ENCODE measurements at regions not wholly inside any gene's neighbourhood (a gene's known extent, or its start where the extent isn't known, plus 50 kb on each side); places are given as distances from the start of the nearest gene placed in this dataset.

DNA sequence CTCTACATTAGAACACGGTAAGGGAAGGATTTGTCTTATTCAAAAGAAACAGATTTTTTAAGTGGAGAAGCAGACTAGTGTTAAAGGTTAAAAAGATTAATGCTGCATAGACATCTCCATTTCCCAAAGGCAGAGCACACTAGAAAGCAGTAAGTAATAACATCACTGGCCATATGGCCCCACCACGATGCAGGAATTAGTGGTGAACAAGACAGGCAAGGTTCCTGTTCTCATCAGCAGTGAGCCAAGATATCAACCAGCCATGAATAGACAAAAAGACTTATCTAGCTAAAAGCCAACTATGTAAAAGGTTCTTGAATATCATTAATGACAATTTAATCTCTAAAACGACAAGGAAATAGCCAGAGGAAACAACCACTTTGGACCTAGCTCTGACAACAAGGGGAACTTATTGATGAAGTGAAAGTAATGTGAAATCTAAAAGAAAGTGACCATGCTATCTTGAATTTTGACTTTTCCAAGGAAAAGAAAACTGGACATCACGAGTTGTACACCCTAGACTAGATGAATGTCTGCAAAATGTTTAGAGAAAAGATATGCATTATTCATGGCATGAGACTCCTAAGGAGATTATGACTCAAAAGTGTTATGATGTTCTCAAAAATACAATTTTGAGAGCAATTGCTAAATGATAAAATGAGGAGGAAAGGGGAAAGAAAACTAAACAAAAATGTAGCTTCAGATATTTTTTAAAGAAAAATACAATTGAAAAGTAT lies 157.9 kb upstream of the STXBP5 start:
- no peak for DNase-seq

DNA sequence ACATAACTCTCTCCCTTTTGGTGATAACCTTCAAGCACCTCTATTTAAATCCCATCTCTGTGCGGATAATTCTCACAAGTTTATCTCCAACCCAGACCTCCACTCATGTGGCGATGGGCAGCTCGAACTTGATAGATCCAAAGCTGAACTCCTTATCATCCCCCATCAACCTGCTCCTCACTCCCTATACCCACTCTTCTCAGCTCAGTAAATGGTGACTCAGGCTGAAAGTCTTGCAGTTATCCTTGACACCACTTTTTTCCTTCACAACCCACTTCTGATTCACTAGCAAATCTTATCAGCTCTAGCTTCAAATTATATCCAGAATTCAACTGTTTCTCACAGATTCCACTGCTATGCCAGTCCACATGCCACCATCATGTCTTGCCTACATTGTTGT lies 155.3 kb upstream of the STXBP5 start:
- DNase-seq, result no peak

DNA sequence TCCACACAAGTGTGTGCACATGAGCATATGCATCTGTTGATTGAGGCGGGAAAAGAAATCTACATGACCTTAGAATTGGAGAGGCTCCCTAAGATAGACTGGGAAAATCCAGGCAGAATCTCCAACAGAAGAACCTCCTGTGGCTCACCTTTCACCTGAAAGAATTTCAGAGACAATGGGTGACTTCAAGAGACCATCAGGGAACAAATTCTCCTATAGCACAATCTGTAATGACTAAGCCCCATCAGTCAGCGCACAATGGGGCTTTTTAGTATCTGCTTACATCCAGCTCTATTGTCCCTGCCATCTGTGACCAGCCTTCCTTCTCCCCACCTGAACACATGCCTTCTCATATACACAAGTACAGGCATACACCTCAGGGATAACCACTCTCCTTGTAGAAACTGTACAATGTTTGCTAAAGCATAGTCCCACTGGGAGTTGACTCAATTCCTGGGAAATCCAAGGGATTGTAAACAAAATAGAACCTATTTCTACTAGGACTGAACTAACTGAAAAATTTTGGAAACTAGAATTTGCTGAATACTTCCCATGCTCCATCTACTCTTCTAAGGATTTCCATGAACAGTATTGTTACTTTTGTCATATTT lies 150.8 kb upstream of the STXBP5 start:
- DNase-seq, result no peak

DNA sequence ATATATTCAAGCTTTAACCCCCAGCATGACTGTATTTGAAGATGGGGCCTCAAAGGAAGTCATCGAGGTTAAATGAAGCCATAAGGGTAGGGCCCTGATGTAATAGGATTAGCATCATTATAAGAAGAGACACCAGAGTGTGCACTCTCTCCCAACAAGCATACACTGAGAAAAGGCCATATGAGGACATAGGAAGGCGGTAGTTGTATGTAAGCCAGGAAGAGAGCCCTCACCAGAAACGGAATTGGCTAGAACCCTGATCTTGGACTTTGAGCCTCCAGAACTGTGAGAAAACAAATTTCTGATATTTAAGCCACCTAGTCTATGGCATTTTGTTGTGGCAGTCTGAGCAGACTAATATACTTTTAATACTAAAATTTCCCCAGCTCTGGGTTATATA lies 150.1 kb upstream of the STXBP5 start:
- DNase-seq, result no peak

DNA sequence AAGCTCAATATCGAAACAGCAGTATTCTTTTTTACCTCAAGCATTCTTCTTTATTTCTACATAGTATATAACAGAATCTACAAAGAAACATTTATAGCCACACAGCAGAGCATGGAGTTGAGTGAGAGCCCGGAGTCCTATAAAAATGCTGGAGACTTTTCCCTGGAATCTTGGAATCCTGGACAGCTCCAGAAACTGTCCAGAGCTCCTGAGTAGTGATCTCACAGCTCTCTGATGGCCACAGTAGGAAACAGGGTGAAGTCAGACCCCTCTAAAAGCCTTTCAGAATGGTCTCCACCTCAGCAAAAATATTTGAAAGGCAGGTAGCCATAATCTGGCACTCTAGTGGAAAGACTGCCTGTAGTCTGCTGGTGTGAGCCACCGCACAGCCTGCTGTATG lies 149.3 kb upstream of the STXBP5 start:
- no peak for DNase-seq

DNA sequence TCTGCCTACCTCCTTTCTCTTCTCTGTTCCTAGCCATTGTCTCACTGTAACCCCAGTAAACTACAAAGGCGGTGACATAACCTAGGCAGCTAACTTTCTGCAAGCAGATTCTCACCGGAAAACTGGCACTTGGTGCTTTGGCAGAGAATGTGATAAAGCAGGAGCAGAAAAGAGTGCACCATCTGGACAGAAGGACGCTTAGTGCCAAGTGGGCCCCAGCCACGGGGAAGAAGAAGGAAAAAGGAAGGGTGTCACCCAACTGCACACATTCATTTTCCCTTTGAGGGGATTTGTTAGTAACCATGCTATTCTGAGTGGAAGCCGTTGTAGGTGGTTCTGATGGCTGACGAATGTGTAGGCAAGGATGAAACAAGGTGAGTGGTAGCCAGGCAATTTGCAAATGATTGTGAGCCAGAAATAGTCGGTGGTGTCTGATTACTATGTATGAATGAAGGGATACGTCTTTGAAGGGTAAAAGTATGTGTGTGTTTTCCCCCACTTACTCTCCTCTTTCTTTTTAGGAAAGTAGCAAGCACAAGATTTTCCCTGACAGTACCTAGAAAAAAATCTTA lies 148.3 kb upstream of the STXBP5 start:
- no peak for DNase-seq

DNA sequence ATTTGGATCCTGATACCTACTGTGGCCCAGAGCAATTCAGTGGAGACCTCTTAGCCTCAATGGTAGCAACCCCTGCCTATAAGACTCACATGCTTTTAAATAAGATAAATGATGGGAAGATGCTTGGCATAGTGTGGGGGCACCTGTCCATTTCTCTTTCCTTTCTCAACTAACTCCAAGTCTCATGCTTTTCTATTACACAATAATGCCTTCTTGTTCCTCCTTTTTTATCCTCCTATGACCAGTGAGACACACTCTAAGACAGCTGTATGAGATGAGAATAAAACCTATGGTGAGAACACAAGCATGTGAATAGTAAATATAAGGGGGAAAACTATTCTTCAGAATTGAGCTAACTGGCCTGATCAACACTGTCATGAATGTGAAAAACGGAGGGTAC lies 147.0 kb upstream of the STXBP5 start:
- no peak for DNase-seq

DNA sequence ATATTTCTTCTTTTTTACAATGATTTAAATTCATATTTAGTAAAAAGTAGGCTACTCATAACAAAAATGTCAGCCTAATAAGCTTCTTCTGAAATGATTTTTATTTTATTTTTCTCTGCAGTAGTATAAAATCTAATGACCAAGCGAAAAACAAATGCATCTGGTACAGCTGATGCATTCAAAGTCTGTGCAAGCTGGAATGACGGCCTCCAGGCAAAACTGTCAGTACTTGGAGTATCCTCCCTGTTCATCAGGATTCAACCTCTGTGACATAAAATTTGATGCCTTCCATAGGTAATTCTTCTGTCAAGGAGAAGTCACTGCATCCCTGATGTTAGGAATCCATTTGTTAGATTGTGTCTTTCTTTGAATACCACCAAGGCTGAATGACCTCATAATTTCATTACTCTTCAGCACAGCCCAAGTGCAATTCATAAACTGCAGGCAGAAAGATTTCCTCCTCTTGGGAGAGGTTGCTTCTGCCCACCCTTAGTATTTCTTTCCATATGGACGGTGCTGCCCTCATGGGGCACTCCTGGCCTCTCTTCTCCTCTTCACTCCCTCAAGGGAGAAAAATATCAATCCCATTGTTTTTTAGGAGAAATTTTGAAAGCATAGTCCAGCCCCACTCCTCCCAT lies 146.4 kb upstream of the STXBP5 start:
- no peak for DNase-seq

DNA sequence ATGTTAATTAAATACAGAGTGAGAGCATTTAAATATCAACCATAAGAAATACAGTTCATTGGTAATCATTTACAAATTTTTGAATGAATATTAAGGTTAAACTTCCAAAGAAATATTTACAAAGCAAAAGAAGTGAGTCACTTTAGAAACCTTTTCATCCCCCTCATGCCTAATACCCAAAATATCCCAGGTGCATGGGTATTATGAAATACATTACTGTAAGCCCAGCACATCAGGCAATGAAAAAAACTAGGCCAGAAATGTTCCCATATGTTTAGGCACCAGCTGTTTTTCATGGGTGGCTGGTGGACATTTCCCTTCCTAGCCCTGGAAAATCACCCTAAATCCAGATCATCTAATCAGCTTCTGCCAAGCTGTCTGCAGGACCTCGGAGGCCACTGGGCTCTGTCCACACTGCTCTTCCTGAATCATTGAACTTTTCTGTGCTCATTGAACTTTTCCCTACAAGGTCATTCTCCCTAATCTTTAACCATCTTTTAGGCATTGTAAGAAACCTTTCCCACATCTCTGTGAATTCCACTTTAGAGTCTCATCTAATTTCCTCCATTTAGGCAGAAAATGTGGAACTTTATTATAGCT lies 145.3 kb upstream of the STXBP5 start:
- no peak for DNase-seq

DNA sequence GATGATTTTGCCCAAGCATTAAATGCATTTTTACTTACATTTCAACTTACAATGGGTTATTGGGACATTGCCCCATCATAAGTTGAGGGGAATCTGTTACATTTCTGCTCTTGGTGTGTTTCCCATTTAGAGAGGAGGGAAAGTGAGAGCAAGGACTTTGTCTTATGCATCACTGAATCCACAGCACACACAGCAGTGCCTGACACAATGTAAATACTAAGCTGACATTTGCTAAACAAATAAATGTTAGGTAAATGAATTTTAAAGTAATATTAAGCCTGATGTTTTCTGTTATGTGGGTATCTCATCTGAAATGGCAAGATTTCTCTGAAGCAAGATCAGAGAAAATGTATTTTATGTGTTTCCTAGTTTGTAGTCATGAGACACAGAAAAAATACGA lies 143.6 kb upstream of the STXBP5 start:
- DNase-seq, result no peak

DNA sequence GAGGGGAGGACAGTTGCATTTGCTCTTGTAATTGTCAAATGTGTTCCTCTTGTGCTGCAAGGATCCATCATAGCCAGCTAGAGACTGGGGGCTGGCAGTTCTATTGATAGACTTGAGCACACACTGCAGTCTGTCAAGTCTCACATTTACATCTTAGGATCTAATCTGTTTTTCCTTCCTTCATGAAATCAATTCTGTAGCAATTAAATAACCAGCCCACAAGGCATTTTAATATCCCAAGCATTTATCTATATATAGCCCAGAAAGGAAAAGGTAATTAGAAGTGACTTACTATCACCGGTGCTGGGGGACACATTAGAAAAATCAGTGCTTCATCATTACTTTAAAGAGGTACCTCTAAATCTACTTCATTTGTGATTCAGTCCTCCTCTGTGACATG lies 143.0 kb upstream of the STXBP5 start:
- DNase-seq, result no peak

DNA sequence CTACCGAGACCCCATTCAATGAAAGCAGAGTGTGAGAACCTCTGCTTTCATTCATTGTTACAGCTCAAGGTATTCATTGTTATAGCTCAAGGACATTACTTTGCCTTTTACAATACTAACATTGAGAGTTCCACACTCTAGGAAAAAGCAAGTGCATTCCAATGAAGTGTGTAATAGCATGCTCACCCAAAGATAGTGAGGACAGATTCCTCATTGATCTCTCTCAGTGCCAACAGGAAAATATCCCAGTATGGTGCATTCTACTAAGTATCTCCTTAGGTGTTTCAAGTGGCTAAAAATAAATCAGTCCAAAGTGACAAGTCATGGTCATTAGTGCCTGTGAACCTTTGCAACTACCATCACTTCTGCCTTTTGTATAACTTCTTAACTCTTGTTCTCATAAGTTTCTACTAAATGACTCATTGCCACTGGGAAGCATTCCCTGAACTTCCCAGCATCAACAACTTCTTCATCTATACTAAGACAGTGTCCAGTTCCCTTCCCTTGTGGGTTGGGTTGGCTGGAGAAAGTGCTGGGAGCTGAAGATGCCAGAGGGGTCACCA lies 140.7 kb upstream of the STXBP5 start:
- peak; percentile 73 for DNase-seq

DNA sequence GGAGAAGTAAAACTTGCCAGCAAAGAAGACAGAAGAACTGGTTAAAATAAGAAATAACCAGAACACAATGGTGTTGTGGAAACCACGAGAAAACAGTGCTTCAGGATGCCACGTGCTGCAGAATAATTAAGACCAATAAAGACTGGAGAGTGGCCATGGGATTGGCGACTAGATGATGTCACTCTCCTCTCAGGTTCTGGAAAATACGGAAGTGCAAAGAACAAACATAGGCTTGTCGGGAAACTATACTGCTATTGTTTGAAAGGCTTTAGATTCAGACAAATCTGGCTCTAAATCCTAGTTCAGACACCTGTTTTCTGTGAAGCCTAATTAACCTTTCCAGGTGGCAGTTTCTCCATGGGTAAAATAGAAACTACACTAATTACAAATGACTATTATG lies 138.4 kb upstream of the STXBP5 start:
- no peak for DNase-seq

DNA sequence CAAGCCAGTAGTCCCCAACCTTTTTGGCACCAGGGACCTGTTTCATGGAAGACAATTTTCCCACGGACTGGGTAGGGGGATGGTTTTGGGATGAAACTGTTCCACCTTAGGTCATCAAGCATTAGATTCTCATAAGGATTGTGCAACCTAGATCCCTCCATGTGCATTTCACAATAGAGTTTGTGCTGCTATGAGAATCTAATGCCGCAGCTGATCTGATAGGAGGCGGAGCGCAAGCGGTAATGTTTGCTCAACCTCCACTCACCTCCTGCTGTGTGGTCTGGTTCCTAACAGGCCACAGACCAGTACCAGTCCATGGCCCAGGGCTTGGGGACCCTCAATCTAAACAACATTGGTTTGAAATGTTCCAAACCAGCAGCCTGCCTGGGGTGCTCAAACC lies 137.0 kb upstream of the STXBP5 start:
- no peak for DNase-seq

DNA sequence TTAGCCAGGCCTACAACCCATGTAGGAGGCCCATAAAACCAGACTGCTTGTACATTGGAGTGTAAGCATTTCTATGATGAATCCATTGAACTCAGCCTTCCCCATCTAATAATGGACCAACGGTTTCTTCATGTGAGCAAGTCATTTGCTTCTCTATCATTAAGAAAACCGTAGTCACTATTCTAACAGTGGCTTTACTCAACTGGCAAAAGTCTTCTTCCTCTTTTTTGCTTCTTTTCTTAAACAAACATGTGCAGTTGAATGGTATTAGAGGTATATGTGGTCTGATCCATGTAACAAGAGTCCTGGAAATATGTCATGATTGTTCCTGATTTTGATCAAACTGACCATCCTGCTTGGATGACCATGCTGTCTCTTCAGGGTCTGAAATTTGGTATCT lies 132.4 kb upstream of the STXBP5 start:
- DNase-seq, result no peak

DNA sequence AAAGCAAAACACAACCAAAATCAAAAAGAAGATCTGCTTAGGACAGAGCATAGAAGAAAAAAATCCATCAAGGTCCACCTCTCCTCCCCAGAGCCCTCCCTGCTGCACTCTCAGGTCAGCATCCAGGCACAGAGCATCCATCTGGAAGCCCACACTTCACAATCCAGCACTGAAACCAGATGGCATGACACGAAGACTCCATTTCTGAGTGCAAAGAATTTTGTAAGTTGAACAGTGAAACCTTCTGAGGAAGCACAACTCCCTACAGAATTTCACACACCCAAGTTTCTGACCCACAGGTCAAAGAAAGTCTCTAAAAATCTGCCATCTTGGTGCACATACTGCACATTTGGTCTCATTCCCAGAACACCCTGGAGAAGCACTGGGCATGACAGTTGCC lies 128.8 kb upstream of the STXBP5 start:
- DNase-seq, result no peak

DNA sequence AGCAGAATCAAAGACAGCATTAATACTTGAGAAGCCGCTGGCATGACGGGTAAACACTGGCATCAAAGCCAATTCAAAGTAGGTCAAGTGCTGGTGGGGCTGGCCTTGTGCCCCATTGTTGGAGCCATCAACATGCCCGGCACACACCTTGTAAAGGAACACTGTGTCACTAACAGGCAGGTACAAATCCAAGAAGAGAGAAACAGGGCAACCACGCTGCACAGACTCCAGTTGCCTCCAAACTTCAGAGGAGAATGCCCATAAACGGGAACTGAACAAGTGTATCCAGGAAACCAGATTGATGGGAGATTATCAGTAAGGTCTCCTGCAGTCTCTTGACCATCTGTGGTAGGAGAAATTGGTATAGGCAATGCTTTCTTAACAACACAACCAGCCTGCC lies 127.0 kb upstream of the STXBP5 start:
- DNase-seq, result no peak

DNA sequence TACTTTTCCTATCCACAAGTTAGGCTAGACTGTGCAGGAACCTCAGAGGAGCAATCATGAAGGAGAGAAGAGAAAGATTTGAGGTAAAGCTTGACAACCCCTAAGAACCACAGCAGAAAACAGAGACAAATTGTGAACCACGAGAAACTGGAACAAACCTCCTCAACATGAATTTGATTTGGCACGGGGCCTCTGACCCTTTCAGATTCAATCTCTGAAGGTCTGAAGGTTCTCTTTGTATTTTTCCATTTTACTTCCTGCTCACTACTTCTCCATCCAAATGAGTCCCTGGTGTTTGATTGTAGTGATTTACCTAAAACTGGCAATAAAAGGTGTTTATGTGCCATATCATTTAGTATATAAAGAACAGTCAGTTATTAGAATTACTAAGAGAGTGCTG lies 126.1 kb upstream of the STXBP5 start:
- no peak for DNase-seq

DNA sequence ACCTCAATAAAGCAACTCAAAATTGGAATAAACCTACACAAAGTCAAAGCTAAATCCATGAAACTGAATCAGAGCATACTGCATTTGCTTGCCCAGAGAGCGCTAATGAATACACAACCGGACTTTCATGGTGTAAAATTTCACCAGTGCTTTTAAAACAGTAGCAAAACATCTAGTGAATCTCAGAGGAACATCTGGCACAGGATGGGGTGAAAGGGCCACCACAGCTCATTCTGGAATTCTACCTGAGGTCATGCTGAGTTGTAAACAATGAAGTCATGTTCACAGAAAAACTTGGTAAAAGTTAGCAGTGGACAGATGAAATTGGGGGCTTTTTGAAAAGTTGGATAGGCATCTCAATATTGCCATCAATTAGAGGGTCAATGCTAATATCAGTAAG lies 125.6 kb upstream of the STXBP5 start:
- no peak for DNase-seq

DNA sequence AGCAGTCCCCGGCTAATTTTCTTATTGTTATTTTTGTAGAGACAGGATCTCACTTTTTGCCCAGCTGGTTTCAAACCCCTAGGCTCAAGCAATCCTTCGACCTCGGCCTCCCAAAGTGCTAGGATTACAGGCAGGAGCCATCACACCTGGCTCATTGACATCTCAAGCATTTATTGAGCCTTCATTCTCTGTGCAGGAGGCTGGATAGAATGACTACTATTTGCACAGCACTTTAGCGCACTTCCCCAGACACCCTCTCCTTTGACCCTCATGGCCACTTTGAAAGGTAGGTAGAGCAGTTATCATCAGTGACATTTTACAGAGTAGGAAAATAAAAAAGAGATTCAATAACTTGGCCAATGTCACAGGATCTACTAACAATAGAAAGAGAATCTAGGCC lies 124.0 kb upstream of the STXBP5 start:
- DNase-seq, result no peak

DNA sequence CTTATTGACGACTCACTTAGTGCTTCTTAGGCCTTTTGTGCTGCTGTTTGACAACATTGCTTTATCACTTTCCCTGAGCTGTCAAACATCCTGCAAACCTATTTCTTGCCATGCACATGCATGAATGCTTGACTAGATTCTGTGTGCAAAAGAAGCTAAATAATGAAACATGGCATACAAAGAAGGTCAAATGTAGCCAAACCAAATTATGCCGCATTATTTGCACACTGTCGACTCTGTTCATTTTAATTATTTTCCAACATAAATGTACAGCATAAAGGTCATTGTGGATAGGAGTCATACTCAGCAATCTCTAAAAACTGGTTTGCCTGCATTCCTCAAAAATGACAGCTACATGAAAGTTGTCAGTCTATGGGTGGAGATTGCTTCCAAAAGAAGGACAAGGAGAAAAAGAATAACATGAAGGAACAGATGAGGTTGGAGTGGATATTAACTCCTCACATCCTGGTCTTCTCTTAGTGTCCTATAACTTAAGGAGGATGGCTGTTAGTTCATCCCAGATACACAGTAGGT lies 123.1 kb upstream of the STXBP5 start:
- DNase-seq, result no peak

DNA sequence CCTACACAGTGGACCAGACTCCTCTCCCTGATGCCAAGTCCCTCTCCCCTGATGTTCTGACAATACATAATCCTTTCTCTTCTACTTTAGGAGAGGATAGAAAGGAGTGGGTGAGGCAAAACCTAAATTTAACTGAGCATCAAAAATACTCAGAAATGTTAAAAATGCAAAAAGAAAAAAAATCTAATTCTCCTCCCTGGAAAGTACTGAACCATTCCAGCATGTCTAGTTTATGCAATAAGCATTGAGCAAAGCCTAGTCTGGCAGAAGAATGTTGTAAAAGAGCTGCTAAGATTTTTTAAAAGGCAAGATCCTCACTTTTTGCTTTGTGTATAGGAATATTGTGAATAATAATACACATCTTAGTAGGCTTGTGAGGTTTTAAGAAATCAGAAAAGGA lies 116.6 kb upstream of the STXBP5 start:
- no peak for DNase-seq

DNA sequence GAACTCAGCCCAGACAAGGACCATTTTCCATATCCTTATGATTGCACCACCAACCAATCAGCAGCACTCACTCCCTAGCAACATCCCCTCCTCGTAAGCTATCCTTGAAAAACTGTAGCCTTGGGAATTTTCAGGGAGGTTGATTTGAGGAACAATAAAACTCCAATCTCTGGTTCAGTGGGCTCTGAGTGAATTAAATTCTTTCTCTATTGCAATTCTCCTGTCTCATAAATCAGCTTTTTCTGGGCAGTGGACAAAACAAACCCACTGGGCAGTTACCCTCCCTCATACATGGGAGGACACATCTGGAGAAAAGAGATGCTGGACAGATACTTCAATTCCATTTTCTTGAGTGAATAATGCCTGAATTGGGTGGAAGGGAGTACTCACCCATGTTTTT lies 115.4 kb upstream of the STXBP5 start:
- no peak for DNase-seq

Measured in islet precursor cell (in vitro differentiated cells).